Smooth muscle cell (in vitro differentiated cells): ENCODE measurements at regions not wholly inside any gene's neighbourhood (a gene's known extent, or its start where the extent isn't known, plus 50 kb on each side); places are given as distances from the start of the nearest gene placed in this dataset.
A peak's percentile ranks its signal among the peaks of the same experiment; 100 is the strongest.

Source experiments
- DNase-seq: peaks from one replicate; lab custom pipeline; 2025; ENCODE audit not compliant: unreplicated experiment; lab: John Stamatoyannopoulos, UW
- H2AFZ ChIP-seq: fragments of 200-600 bp; sonication (generic); 2 replicates; pipeline ENCODE4 v1.6.0; 2016; ENCODE audit warnings: antibody characterized with exemption, low read depth, mild to moderate bottlenecking
- H3F3A ChIP-seq: fragments of 200-600 bp; sonication (generic); 2 replicates; pipeline ENCODE4 v1.6.0; 2017; ENCODE audit warnings: antibody characterized with exemption, low read depth
- H3K27ac ChIP-seq: fragments of 200-600 bp; sonication (generic); 2 replicates; pipeline ENCODE4 v1.5.1; 2016; ENCODE audit warnings: low read depth, mild to moderate bottlenecking
- H3K27me3 ChIP-seq: fragments of 200-600 bp; sonication (generic); 2 replicates; pipeline ENCODE4 v1.6.1; 2016; ENCODE audit warnings: low read depth, mild to moderate bottlenecking
- H3K36me3 ChIP-seq: fragments of 200-600 bp; sonication (generic); 2 replicates; pipeline ENCODE4 v1.5.1; 2016; ENCODE audit warnings: low read depth
- H3K4me1 ChIP-seq: fragments of 200-600 bp; sonication (generic); 2 replicates; pipeline ENCODE4 v1.5.1; 2016; ENCODE audit warnings: low read depth
- H3K4me2 ChIP-seq: fragments of 200-600 bp; sonication (generic); 2 replicates; pipeline ENCODE4 v1.6.0; 2016; ENCODE audit warnings: mild to moderate bottlenecking
- H3K4me3 ChIP-seq: fragments of 200-600 bp; sonication (generic); 2 replicates; pipeline ENCODE4 v1.5.1; 2016; ENCODE audit warnings: mild to moderate bottlenecking
- H3K79me2 ChIP-seq: fragments of 200-600 bp; sonication (generic); 2 replicates; pipeline ENCODE4 v1.6.0; 2016; ENCODE audit warnings: low read depth, mild to moderate bottlenecking
- H3K9ac ChIP-seq: fragments of 200-600 bp; sonication (generic); 2 replicates; pipeline ENCODE4 v1.6.0; 2016; ENCODE audit warnings: low read depth
- H3K9me3 ChIP-seq: fragments of 200-600 bp; sonication (generic); replicated peaks from 2 replicates; pipeline ENCODE4 v1.5.1; 2016; ENCODE audit warnings: low read depth
- H4K20me1 ChIP-seq: fragments of 200-600 bp; sonication (generic); 2 replicates; pipeline ENCODE4 v1.6.0; 2016; ENCODE audit warnings: low read depth
- WGBS: methylation state at CpG from one replicate; pipeline ENCODE4 v1.1.7; 2016; ENCODE audit warnings: low lambda C conversion rate; 5-methylcytosine and 5-hydroxymethylcytosine counted together
- TF ChIP-seq, protein P1 (sequence below): fragments of 200-600 bp; sonication (generic); IDR thresholded peaks from 2 replicates; pipeline ENCODE4 v1.5.1; 2017; ENCODE audit warnings: borderline replicate concordance, mild to moderate bottlenecking, antibody characterized with exemption; ENCODE audit not compliant: insufficient read depth, poor library complexity, severe bottlenecking

DNA sequence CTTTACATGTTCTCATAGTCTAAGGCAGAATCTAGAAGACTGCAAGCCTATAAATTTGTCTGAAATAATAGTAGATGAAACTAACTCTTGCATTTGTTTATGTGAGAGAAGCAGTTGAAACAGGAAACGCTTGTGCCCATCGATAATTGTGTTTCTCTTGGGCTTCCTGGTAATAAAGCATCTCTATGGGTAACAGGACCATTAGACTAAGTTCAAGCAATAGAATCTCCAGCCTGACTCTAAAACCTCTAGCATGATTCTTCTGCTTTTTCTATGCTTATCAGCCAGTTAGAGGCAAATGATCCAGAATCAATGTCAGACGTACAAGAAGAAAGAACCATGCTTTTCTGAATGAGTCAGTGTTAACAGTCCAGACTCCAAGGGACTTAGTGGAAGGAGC lies 1734.4 kb downstream of the LRRC4C start:
- H3K9me3 ChIP-seq = no peaks in the 10 kb centered on the region

DNA sequence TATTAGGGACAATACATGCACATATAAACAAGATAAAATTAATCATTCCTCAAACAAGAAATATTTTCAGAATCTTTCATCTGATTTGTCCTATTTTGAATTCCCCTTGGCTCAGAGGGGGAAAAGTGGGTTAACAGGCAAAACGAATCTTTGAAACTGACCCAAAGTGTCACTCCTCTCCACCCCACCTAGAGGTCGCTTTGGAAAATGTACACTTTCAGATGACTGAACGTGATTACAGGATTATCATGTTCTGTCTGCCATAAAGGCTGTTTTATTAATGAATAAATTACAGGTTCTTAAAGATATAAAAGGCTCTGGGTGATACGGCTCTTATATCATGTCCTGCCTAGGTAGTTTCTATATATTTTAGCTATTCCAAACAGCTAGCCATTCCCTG lies 1735.0 kb downstream of the LRRC4C start:
- Histone ChIP-seq H3K4me3 (no peak overlapping the region), H3K36me3 (no peaks in the 10 kb centered on the region), H3K79me2 (no peaks in the 10 kb centered on the region), H3K4me2 (no peak overlapping the region), H3K9ac (no peak overlapping the region), H3F3A (no peaks in the 10 kb centered on the region), H4K20me1 (no peaks in the 10 kb centered on the region), H3K4me1 (no peaks in the 10 kb centered on the region), H3K9me3 (no peaks in the 10 kb centered on the region), H3K27me3 (no peaks in the 10 kb centered on the region), H3K27ac (no peak overlapping the region), H2AFZ (no peak overlapping the region)
- WGBS = 67% methylated on average over 4 of the region's 4 CpGs
- DNase-seq = no peak
- TF ChIP-seq, protein P1, sequence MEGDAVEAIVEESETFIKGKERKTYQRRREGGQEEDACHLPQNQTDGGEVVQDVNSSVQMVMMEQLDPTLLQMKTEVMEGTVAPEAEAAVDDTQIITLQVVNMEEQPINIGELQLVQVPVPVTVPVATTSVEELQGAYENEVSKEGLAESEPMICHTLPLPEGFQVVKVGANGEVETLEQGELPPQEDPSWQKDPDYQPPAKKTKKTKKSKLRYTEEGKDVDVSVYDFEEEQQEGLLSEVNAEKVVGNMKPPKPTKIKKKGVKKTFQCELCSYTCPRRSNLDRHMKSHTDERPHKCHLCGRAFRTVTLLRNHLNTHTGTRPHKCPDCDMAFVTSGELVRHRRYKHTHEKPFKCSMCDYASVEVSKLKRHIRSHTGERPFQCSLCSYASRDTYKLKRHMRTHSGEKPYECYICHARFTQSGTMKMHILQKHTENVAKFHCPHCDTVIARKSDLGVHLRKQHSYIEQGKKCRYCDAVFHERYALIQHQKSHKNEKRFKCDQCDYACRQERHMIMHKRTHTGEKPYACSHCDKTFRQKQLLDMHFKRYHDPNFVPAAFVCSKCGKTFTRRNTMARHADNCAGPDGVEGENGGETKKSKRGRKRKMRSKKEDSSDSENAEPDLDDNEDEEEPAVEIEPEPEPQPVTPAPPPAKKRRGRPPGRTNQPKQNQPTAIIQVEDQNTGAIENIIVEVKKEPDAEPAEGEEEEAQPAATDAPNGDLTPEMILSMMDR = no peak

More for the DNA sequence above, 1734.4 kb downstream of the LRRC4C start:
- Histone ChIP-seq H3K4me2 (no peak overlapping the region), H4K20me1 (no peaks in the 10 kb centered on the region), H3K27me3 (no peaks in the 10 kb centered on the region), H3K36me3 (no peaks in the 10 kb centered on the region), H3K9ac (no peak overlapping the region), H2AFZ (peak overlapping the region; percentile 22), H3K27ac (no peak overlapping the region), H3F3A (no peaks in the 10 kb centered on the region), H3K4me1 (no peaks in the 10 kb centered on the region), H3K4me3 (no peak overlapping the region), H3K79me2 (no peaks in the 10 kb centered on the region)
- WGBS = 65% methylated on average over 3 of the region's 3 CpGs
- DNase-seq = no peak
- TF ChIP-seq, protein P1 = no peak

DNA sequence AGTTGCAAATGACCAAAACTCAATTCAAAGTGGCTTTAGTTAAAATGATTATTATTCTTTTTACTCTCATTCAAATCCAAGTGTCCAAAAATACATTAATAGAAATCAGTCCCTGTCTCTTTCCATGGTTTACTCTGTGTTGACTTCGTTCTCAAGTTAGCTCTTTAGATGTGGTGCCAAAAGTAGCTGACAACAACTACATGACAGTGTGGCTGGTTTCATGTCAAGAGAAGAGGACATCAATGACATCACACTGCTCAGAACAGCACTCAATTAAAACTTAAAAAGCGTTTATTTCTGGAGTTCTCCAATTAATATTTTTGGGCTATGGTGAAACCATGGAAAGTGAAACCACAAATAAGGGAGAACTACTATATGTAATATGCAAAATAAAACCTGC lies 1746.9 kb downstream of the LRRC4C start:
- no peak for DNase-seq
- Histone ChIP-seq H3K36me3 (no peaks in the 10 kb centered on the region), H4K20me1 (no peaks in the 10 kb centered on the region), H3K27ac (no peak overlapping the region), H3K4me1 (no peaks in the 10 kb centered on the region), H3K9ac (no peak overlapping the region), H3K27me3 (no peaks in the 10 kb centered on the region), H2AFZ (no peak overlapping the region), H3K4me2 (no peak overlapping the region), H3K9me3 (no peaks in the 10 kb centered on the region), H3F3A (no peaks in the 10 kb centered on the region), H3K79me2 (no peaks in the 10 kb centered on the region), H3K4me3 (no peak overlapping the region)
- TF ChIP-seq, protein P1 = no peak
- 89% methylated on average over 2 of the region's 2 CpGs for WGBS

DNA sequence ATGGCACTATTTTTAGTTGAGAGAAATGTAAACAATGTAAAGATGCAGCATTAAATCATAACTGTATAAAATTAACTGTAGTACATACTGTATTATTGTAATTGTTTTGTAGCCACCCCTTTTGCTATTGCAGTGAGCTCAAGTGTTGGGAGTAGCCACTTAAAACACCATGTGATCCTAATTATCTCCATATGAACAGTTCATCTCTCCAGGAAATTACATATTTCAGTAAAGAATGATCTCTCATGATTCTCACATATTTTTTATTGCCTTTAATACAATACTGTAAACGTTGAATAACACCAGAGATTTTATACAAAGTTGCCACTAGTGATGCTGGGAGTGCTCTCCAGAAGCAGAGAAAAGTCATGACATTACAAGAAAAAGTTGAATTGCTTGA lies 1768.6 kb downstream of the LRRC4C start:
- Histone ChIP-seq H3K4me3 (no peak overlapping the region), H4K20me1 (no peaks in the 10 kb centered on the region), H3K4me2 (no peak overlapping the region), H3K9ac (no peak overlapping the region), H3K4me1 (no peaks in the 10 kb centered on the region), H3K36me3 (peaks cover 3% of the 10 kb centered on the region), H3F3A (no peaks in the 10 kb centered on the region), H3K79me2 (no peaks in the 10 kb centered on the region), H2AFZ (no peak overlapping the region), H3K9me3 (peaks cover 9% of the 10 kb centered on the region), H3K27ac (no peak overlapping the region), H3K27me3 (no peaks in the 10 kb centered on the region)
- WGBS = 66% methylated on average over 1 of the region's 1 CpG
- DNase-seq = no peak
- TF ChIP-seq, protein P1 = no peak
